ENCODE measurements at regions not wholly inside any gene's neighbourhood (a gene's known extent, or its start where the extent isn't known, plus 50 kb on each side); places are given as distances from the start of the nearest gene placed in this dataset.

GRCh38 chr3:187967993-187968392 is 186.0 kb upstream of the LPP start:
- no peaks in the 10 kb centered on the region for H3K9me3 ChIP-seq (ENCODE audit: control insufficient read depth in 1 of 2, low read length in 2 of 2)
- no peak overlapping the region for H3K4me3 ChIP-seq (ENCODE audit: low read depth in 1 of 2, low read length in 2 of 2)
- H3K4me1 ChIP-seq (ENCODE audit: control insufficient read depth in 1 of 2, insufficient read depth in 2 of 2, low read length in 2 of 2): peaks cover 0 to 9% of the 10 kb centered on the region in 2 donors
- no peaks in the 10 kb centered on the region for H3K36me3 ChIP-seq (ENCODE audit: control insufficient read depth in 1 of 2, insufficient read depth in 2 of 2, low read length in 2 of 2)
- no peaks in the 10 kb centered on the region for H3K27me3 ChIP-seq (ENCODE audit: control insufficient read depth in 1 of 2, insufficient read depth in 2 of 2, low read length in 2 of 2)
- H3K9ac ChIP-seq (ENCODE audit: low read depth in 1 of 2, low read length in 2 of 2): no peak overlapping the region
- no peak overlapping the region for H3K27ac ChIP-seq (ENCODE audit: low read depth, low read length)

DNA sequence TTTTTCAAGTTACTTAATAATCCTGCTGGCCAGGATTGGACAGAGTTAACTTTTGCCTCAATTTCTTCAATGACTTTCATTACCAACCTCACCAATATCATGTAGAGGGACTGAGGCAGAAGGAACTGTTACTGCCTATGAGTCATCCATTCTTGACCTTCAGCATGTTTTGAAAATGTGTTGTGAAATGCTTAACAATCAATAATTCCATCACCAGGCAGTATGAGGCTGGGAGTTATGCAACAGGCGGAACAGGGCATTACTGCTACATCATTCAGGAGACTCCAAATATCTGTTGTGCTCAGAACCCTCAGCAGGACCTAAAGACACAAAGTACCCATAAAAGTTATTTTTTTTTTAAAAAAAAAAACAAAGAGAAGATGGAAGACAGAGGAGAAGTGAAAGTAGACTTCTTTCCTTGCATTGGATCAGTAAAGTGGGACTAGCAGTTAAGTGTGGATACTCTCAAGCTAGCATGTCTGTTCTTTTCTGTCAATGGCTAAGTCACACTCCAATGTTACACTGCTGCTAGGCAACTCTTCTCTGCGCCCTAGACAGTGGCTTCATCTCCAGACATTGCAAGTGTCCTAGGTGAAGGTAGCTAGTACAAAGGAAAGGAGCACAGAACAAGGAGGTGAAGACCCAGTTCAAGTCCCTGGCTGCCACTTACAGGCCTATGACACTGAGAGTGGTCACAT is 184.9 kb upstream of the LPP start:
- Histone ChIP-seq H3K27me3 (ENCODE audit: control insufficient read depth in 1 of 2, insufficient read depth in 2 of 2, low read length in 2 of 2) (no peaks in the 10 kb centered on the region), H3K9ac (ENCODE audit: low read depth in 1 of 2, low read length in 2 of 2) (no peak overlapping the region), H3K27ac (ENCODE audit: low read depth, low read length) (no peak overlapping the region), H3K9me3 (ENCODE audit: control insufficient read depth in 1 of 2, low read length in 2 of 2) (no peaks in the 10 kb centered on the region), H3K36me3 (ENCODE audit: control insufficient read depth in 1 of 2, insufficient read depth in 2 of 2, low read length in 2 of 2) (no peaks in the 10 kb centered on the region), H3K4me1 (ENCODE audit: control insufficient read depth in 1 of 2, insufficient read depth in 2 of 2, low read length in 2 of 2) (peaks cover under 1 to 9% of the 10 kb centered on the region in 2 donors), H3K4me3 (ENCODE audit: low read depth in 1 of 2, low read length in 2 of 2) (no peak overlapping the region)

DNA sequence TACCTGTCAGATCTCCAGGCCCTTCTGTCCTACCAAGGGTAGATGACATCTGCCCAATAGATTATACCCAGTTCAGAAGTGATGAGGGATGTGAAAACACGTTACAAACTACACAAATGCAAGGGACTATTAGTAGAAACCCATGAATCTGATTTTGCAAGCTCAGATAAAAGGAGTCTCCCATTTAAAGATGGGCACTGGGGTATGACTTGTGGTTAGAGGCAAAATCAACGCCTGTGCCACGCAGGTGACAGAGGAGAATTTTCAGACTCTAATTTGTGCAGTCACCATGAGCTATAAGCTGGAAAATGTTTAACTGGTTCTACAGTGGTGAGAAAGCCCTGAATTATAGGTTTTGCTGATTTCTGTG is 184.4 kb upstream of the LPP start:
- no peak overlapping the region for H3K27ac ChIP-seq (ENCODE audit: low read depth, low read length)
- H3K9me3 ChIP-seq (ENCODE audit: control insufficient read depth in 1 of 2, low read length in 2 of 2): no peaks in the 10 kb centered on the region
- no peak overlapping the region for H3K9ac ChIP-seq (ENCODE audit: low read depth in 1 of 2, low read length in 2 of 2)
- no peaks in the 10 kb centered on the region for H3K27me3 ChIP-seq (ENCODE audit: control insufficient read depth in 1 of 2, insufficient read depth in 2 of 2, low read length in 2 of 2)
- peaks cover 6 to 9% of the 10 kb centered on the region in 2 donors for H3K4me1 ChIP-seq (ENCODE audit: control insufficient read depth in 1 of 2, insufficient read depth in 2 of 2, low read length in 2 of 2)
- no peaks in the 10 kb centered on the region for H3K36me3 ChIP-seq (ENCODE audit: control insufficient read depth in 1 of 2, insufficient read depth in 2 of 2, low read length in 2 of 2)
- H3K4me3 ChIP-seq (ENCODE audit: low read depth in 1 of 2, low read length in 2 of 2): no peak overlapping the region

GRCh38 chr3:187970106-187970505 is 183.9 kb upstream of the LPP start:
- H3K4me1 ChIP-seq (ENCODE audit: control insufficient read depth in 1 of 2, insufficient read depth in 2 of 2, low read length in 2 of 2): peaks cover 9 to 10% of the 10 kb centered on the region in 2 donors
- H3K27ac ChIP-seq (ENCODE audit: low read depth, low read length): no peak overlapping the region
- H3K27me3 ChIP-seq (ENCODE audit: control insufficient read depth in 1 of 2, insufficient read depth in 2 of 2, low read length in 2 of 2): no peaks in the 10 kb centered on the region
- H3K36me3 ChIP-seq (ENCODE audit: control insufficient read depth in 1 of 2, insufficient read depth in 2 of 2, low read length in 2 of 2): no peaks in the 10 kb centered on the region
- H3K4me3 ChIP-seq (ENCODE audit: low read depth in 1 of 2, low read length in 2 of 2): no peak overlapping the region
- no peaks in the 10 kb centered on the region for H3K9me3 ChIP-seq (ENCODE audit: control insufficient read depth in 1 of 2, low read length in 2 of 2)
- no peak overlapping the region for H3K9ac ChIP-seq (ENCODE audit: low read depth in 1 of 2, low read length in 2 of 2)

DNA sequence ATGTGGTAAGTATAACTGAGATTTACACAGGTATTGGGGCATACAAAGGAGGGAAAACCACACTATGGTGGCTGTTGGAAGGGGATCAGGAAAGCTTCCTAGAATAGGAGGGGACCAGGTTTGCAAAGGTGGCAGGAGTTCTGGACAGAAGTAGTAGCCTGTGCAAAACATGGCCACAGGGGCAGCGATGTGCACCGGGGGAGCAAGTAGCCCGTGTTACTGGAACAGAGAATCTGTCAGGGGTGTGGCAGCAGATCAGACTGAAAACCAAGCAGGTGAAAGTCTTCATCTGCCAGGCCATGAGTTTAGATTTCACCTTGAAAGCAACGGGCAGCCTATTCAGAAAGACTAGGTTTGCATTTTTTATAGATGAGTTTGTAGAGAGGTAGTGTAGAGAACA is 182.3 kb upstream of the LPP start:
- Histone ChIP-seq H3K4me3 (ENCODE audit: low read depth in 1 of 2, low read length in 2 of 2) (no peak overlapping the region), H3K27ac (ENCODE audit: low read depth, low read length) (no peak overlapping the region), H3K9ac (ENCODE audit: low read depth in 1 of 2, low read length in 2 of 2) (no peak overlapping the region), H3K9me3 (ENCODE audit: control insufficient read depth in 1 of 2, low read length in 2 of 2) (no peaks in the 10 kb centered on the region), H3K36me3 (ENCODE audit: control insufficient read depth in 1 of 2, insufficient read depth in 2 of 2, low read length in 2 of 2) (no peaks in the 10 kb centered on the region), H3K4me1 (ENCODE audit: control insufficient read depth in 1 of 2, insufficient read depth in 2 of 2, low read length in 2 of 2) (peaks cover 9 to 17% of the 10 kb centered on the region in 2 donors), H3K27me3 (ENCODE audit: control insufficient read depth in 1 of 2, insufficient read depth in 2 of 2, low read length in 2 of 2) (no peaks in the 10 kb centered on the region)

DNA sequence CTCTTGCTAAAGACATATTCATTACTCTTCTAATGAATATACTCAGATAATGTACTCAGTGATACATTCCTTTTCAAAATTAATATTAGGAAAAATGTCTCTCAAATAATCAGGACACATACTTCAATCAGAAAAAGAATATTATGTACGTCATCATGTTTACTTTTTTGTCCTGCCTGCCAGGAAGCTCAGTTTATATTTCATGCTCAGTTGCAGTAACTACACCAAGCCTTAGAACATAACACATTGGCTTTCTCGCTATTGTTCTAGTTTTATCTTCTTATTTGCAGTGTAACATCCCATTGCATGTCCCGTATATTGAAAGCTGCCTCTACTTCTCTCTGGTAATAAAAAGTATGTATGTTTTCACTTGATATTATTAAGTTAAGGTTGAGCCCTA is 181.5 kb upstream of the LPP start:
- Histone ChIP-seq H3K9ac (ENCODE audit: low read depth in 1 of 2, low read length in 2 of 2) (no peak overlapping the region), H3K9me3 (ENCODE audit: control insufficient read depth in 1 of 2, low read length in 2 of 2) (no peaks in the 10 kb centered on the region), H3K27ac (ENCODE audit: low read depth, low read length) (no peak overlapping the region), H3K27me3 (ENCODE audit: control insufficient read depth in 1 of 2, insufficient read depth in 2 of 2, low read length in 2 of 2) (no peaks in the 10 kb centered on the region), H3K4me1 (ENCODE audit: control insufficient read depth in 1 of 2, insufficient read depth in 2 of 2, low read length in 2 of 2) (peaks cover 9 to 17% of the 10 kb centered on the region in 2 donors), H3K36me3 (ENCODE audit: control insufficient read depth in 1 of 2, insufficient read depth in 2 of 2, low read length in 2 of 2) (no peaks in the 10 kb centered on the region), H3K4me3 (ENCODE audit: low read depth in 1 of 2, low read length in 2 of 2) (no peak overlapping the region)

DNA sequence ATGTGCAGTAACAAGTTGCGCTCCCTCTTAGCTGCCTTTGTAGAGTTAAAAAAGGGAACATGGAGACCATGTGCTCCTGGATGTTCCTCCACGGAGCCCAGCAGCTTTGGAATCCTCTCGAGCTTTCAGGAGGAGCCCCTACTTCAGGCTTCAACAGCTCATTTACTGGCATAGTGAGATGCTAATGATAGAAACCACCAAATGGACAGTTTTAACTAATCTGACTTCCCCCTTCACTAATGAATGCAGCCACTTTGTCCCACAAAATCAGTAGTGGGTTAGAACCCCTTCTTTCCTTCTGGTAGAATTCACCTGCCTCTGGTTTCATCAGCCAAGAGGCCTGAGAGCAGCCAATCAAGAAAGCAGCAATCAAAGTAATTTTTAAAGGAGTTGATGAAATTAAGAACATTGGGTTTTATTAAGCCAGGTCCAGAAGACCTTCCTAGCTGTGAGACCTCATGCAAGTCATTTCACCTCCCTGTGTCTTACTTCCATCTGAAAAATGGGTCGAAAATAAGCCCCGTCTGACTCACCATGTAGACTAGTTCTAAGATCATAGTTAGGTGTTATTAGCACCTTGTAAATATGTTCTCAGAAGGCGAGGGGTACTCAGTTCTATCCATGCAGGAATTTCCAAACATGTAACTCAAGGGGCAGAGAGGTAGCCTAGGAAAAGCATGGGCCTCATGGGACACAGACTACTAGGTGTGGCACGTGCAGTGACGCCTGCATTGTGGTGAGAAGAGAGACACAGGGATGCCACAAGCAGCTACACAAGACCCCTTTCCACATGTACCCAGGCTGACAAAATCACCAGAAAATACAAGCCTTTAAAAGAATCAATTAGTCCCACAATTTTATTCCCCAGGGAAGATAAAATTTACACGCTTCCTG is 179.7 kb upstream of the LPP start:
- Histone ChIP-seq H3K36me3 (ENCODE audit: control insufficient read depth in 1 of 2, insufficient read depth in 2 of 2, low read length in 2 of 2) (no peaks in the 10 kb centered on the region), H3K27ac (ENCODE audit: low read depth, low read length) (no peak overlapping the region), H3K4me1 (ENCODE audit: control insufficient read depth in 1 of 2, insufficient read depth in 2 of 2, low read length in 2 of 2) (peaks cover 3 to 17% of the 10 kb centered on the region in 2 donors), H3K27me3 (ENCODE audit: control insufficient read depth in 1 of 2, insufficient read depth in 2 of 2, low read length in 2 of 2) (no peaks in the 10 kb centered on the region), H3K9ac (ENCODE audit: low read depth in 1 of 2, low read length in 2 of 2) (no peak overlapping the region), H3K9me3 (ENCODE audit: control insufficient read depth in 1 of 2, low read length in 2 of 2) (no peaks in the 10 kb centered on the region), H3K4me3 (ENCODE audit: low read depth in 1 of 2, low read length in 2 of 2) (no peak overlapping the region)

- no peak overlapping the region for H3K27ac ChIP-seq (ENCODE audit: low read depth, low read length)
- H3K4me1 ChIP-seq (ENCODE audit: control insufficient read depth in 1 of 2, insufficient read depth in 2 of 2, low read length in 2 of 2): peaks cover 0 to 17% of the 10 kb centered on the region in 2 donors
Measured at GRCh38 chr3:187974871-187975271, 179.1 kb upstream of the LPP start.

DNA sequence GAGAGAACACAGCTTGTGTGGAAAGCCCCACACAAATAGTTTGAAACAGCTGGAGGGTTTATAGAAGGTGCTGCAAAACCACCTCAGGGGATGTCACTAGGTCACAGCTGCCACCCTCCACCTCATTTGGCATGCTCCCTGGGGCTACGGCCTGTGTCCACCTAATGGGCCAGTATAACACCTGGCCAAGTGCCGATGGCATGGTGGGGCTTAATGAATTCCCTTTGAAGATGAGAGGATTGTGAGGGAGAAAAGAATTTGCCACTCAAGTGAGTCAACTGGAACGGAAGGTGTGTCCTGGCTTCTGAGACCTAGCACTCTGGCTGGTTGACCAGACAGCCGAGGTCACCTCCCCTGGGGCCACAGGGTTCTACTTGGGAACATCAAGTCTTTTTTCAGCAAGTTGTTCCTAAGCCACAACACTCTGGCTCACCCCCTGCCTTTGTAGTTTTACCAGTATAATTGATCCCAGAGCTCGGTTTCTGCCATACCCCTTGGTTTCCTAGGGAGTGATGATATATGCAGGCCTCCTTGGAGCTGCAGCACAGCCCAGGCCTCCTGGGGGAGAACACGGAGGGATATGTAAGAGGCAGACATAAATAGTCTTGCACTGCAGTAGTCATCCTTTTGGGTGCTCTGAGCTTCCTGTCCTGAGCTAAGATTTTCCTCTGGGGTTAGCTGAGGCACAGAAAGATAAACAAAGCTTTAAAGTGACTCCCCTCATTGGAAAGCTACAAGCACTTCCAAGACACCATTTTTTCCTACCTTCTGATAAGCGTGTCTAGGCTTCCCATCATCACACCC is 178.2 kb upstream of the LPP start:
- no peaks in the 10 kb centered on the region for H3K27me3 ChIP-seq (ENCODE audit: control insufficient read depth in 1 of 2, insufficient read depth in 2 of 2, low read length in 2 of 2)
- H3K27ac ChIP-seq (ENCODE audit: low read depth, low read length): no peak overlapping the region
- H3K9ac ChIP-seq (ENCODE audit: low read depth in 1 of 2, low read length in 2 of 2): no peak overlapping the region
- no peak overlapping the region for H3K4me3 ChIP-seq (ENCODE audit: low read depth in 1 of 2, low read length in 2 of 2)
- no peaks in the 10 kb centered on the region for H3K9me3 ChIP-seq (ENCODE audit: control insufficient read depth in 1 of 2, low read length in 2 of 2)
- H3K4me1 ChIP-seq (ENCODE audit: control insufficient read depth in 1 of 2, insufficient read depth in 2 of 2, low read length in 2 of 2): peaks cover 0 to 17% of the 10 kb centered on the region in 2 donors
- no peaks in the 10 kb centered on the region for H3K36me3 ChIP-seq (ENCODE audit: control insufficient read depth in 1 of 2, insufficient read depth in 2 of 2, low read length in 2 of 2)

More at GRCh38 chr3:187974871-187975271, 179.1 kb upstream of the LPP start:
- no peaks in the 10 kb centered on the region for H3K36me3 ChIP-seq (ENCODE audit: control insufficient read depth in 1 of 2, insufficient read depth in 2 of 2, low read length in 2 of 2)
- no peak overlapping the region for H3K9ac ChIP-seq (ENCODE audit: low read depth in 1 of 2, low read length in 2 of 2)
- no peaks in the 10 kb centered on the region for H3K9me3 ChIP-seq (ENCODE audit: control insufficient read depth in 1 of 2, low read length in 2 of 2)
- H3K27me3 ChIP-seq (ENCODE audit: control insufficient read depth in 1 of 2, insufficient read depth in 2 of 2, low read length in 2 of 2): no peaks in the 10 kb centered on the region
- no peak overlapping the region for H3K4me3 ChIP-seq (ENCODE audit: low read depth in 1 of 2, low read length in 2 of 2)
